DND-41 (cell line): ENCODE measurements at regions not wholly inside any gene's neighbourhood (a gene's known extent, or its start where the extent isn't known, plus 50 kb on each side); places are given as distances from the start of the nearest gene placed in this dataset.

Experiments used
- EZH2 ChIP-seq: IDR thresholded peaks from 3 replicates; pipeline ENCODE4 v1.6.1; 2012; ENCODE audit warnings: borderline replicate concordance, low read depth, mild to moderate bottlenecking, moderate library complexity, low read length, inconsistent platforms; ENCODE audit not compliant: severe bottlenecking
- TF ChIP-seq, protein P1 (sequence below): IDR thresholded peaks from 2 replicates; pipeline ENCODE4 v1.5.1; 2012; ENCODE audit warnings: borderline replicate concordance, low read length, moderate library complexity, mild to moderate bottlenecking; ENCODE audit not compliant: poor library complexity, severe bottlenecking; ENCODE audit errors: extremely low read depth

DNA sequence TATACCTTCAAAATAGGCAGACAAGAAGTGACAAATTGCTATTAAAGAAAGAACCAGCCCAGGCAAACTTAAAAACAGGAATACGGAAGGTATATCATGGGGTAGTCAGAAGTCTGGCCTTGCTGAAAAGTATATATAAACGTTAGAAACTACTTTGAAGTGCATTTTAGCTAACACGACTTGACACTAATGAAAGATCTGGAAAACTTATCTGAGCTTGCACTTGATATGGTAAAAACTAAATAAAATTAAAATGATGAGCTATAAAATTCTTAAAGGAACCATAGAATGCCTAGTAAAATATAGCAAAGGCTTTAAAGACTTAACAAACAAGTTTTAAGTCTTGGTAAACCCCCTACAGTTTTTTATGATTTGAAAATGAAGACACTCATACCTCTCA is 795.3 kb upstream of the PCDH20 start:
- TF ChIP-seq, protein P1, sequence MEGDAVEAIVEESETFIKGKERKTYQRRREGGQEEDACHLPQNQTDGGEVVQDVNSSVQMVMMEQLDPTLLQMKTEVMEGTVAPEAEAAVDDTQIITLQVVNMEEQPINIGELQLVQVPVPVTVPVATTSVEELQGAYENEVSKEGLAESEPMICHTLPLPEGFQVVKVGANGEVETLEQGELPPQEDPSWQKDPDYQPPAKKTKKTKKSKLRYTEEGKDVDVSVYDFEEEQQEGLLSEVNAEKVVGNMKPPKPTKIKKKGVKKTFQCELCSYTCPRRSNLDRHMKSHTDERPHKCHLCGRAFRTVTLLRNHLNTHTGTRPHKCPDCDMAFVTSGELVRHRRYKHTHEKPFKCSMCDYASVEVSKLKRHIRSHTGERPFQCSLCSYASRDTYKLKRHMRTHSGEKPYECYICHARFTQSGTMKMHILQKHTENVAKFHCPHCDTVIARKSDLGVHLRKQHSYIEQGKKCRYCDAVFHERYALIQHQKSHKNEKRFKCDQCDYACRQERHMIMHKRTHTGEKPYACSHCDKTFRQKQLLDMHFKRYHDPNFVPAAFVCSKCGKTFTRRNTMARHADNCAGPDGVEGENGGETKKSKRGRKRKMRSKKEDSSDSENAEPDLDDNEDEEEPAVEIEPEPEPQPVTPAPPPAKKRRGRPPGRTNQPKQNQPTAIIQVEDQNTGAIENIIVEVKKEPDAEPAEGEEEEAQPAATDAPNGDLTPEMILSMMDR = no peak
- no peak for TF ChIP-seq EZH2
